PC-3 (cell line): ENCODE measurements at regions not wholly inside any gene's neighbourhood (a gene's known extent, or its start where the extent isn't known, plus 50 kb on each side); places are given as distances from the start of the nearest gene placed in this dataset.

Experiments used
- ATAC-seq: fragments of 200-7000 bp; cut with Tn5 transposase; 2 replicates; pipeline ENCODE4 v1.9.1; 2020; ENCODE audit warnings: mild to moderate bottlenecking, moderate library complexity
- BruUV-seq: library from RNA; stranded (reverse); fragments of 400-500 nt; replicated peaks from 2 replicates; lab custom pipeline; 2021; lab: Mats Ljungman, UMichigan
- CTCF ChIA-PET: fragments of 300-600 bp; sonication (Branson Sonifier 250); formaldehyde crosslinking; loops from one replicate; lab custom pipeline; 2022; ENCODE audit warnings: antibody characterized with exemption; lab: Charles Lee
- POLR2A ChIA-PET: fragments of 300-600 bp; sonication (Branson Sonifier 250); formaldehyde crosslinking; loops from one replicate; lab custom pipeline; 2022; ENCODE audit warnings: antibody characterized with exemption; ENCODE audit not compliant: unreplicated experiment; lab: Charles Lee
- DNase-seq: peaks from one replicate; pipeline ENCODE4 v3.0.0-alpha.2; 2015
- H2AFZ ChIP-seq: fragments of 300-600 bp; sonication (generic); 2 replicates; pipeline ENCODE4 v1.6.0; 2016; ENCODE audit warnings: antibody characterized with exemption, low read length
- H3F3A ChIP-seq: fragments of 300-600 bp; sonication (generic); one replicate; pipeline ENCODE4 v1.6.0; 2017; ENCODE audit warnings: antibody characterized with exemption, low read length, control low read depth, mild to moderate bottlenecking; ENCODE audit not compliant: unreplicated experiment
- H3K27ac ChIP-seq: fragments of 300-600 bp; sonication (generic); 2 replicates; pipeline ENCODE4 v1.5.1; 2016; ENCODE audit warnings: mild to moderate bottlenecking, low read length
- H3K27me3 ChIP-seq: fragments of 300-600 bp; sonication (generic); 2 replicates; pipeline ENCODE4 v1.6.1; 2016; ENCODE audit warnings: low read length, mixed read lengths
- H3K36me3 ChIP-seq: fragments of 300-600 bp; sonication (generic); 2 replicates; pipeline ENCODE4 v1.6.1; 2016; ENCODE audit warnings: low read depth, mixed run types, low read length, mixed read lengths
- H3K4me1 ChIP-seq: fragments of 300-600 bp; sonication (generic); 2 replicates; pipeline ENCODE4 v1.5.1; 2016; ENCODE audit warnings: low read length; ENCODE audit not compliant: insufficient read depth
- H3K4me2 ChIP-seq: fragments of 300-600 bp; sonication (generic); 2 replicates; pipeline ENCODE4 v1.6.0; 2016; ENCODE audit warnings: low read length
- H3K4me3 ChIP-seq: fragments of 300-600 bp; sonication (generic); 2 replicates; pipeline ENCODE4 v1.5.1; 2016; ENCODE audit warnings: mild to moderate bottlenecking, low read length, mixed read lengths
- H3K79me2 ChIP-seq: fragments of 300-600 bp; sonication (generic); 2 replicates; pipeline ENCODE4 v1.6.1; 2017; ENCODE audit warnings: low read length, mixed read lengths
- H3K9ac ChIP-seq: fragments of 300-600 bp; sonication (generic); 2 replicates; pipeline ENCODE4 v1.6.0; 2016; ENCODE audit warnings: mild to moderate bottlenecking, low read length
- H3K9me2 ChIP-seq: fragments of 300-600 bp; sonication (generic); replicated peaks from 2 replicates; pipeline ENCODE4 v1.6.1; 2016; ENCODE audit warnings: mixed run types, low read length, mixed read lengths
- H3K9me3 ChIP-seq: fragments of 300-600 bp; sonication (generic); 2 replicates; pipeline ENCODE4 v1.6.1; 2016; ENCODE audit warnings: low read length, mixed read lengths
- H4K20me1 ChIP-seq: fragments of 300-600 bp; sonication (generic); 2 replicates; pipeline ENCODE4 v1.6.1; 2016; ENCODE audit warnings: low read length, mixed read lengths
- CTCF ChIP-seq: fragments of 300-600 bp; sonication (generic); conservative IDR thresholded peaks from 2 replicates; pipeline ENCODE4 v1.5.1; 2017; ENCODE audit warnings: antibody characterized with exemption, low read depth, mild to moderate bottlenecking, low read length
- EZH2 ChIP-seq: fragments of 300-600 bp; sonication (generic); IDR thresholded peaks from one replicate; pipeline ENCODE4 v1.6.1; 2017; ENCODE audit warnings: antibody characterized with exemption, mild to moderate bottlenecking, low read length; ENCODE audit not compliant: unreplicated experiment
- EZH2phosphoT487 ChIP-seq: fragments of 300-600 bp; sonication (generic); IDR thresholded peaks from 2 replicates; pipeline ENCODE4 v1.6.1; 2018; ENCODE audit warnings: mild to moderate bottlenecking, antibody characterized with exemption, low read length, borderline replicate concordance
- intact Hi-C: fragments of 100-400 bp; cut with micrococcal nuclease; formaldehyde crosslinking; loops from 2 replicates; pipeline ENCODE4 v1.9.0; 2023

DNA sequence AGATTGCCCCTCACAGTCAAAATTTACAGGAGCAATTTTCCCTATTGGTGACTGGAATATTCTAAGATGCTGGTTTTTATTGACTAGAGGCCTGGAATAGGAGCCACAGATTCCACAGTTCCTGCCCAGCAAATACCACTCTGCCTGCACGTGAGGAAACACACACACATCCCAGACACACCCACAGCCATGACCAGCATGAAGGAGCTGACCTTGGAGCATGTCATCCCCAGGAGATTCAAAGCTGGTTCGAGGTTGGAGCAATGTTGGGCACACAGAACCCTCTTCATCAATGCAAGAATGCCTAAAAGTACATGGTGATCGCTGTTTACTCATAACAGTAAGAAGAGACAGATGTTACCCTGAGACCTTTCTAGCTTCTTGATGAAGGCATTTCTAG, 244.6 kb upstream of the FOXQ1 start:
- ChIA-PET POLR2A (no interaction called here), CTCF (no interaction called here)
- Histone ChIP-seq H3F3A (no peaks in the 10 kb centered on the region), H3K4me1 (no peaks in the 10 kb centered on the region), H3K27ac (no peak overlapping the region), H3K9me3 (no peaks in the 10 kb centered on the region), H3K9me2 (no peaks in the 10 kb centered on the region), H3K27me3 (peaks cover 95% of the 10 kb centered on the region), H3K36me3 (no peaks in the 10 kb centered on the region), H4K20me1 (no peaks in the 10 kb centered on the region), H3K4me2 (no peak overlapping the region), H3K9ac (no peak overlapping the region), H3K79me2 (no peaks in the 10 kb centered on the region), H3K4me3 (no peak overlapping the region), H2AFZ (no peak overlapping the region)
- BruUV-seq = no TSS peak
- ATAC-seq = no peak
- intact Hi-C loops = no loop called here
- TF ChIP-seq EZH2phosphoT487 (no peak), CTCF (no peak), EZH2 (no peak)
- DNase-seq = no peak

GRCh38 chr6:1066449-1067090, 245.3 kb upstream of the FOXQ1 start:
- BruUV-seq = no TSS peak
- DNase-seq = no peak
- Histone ChIP-seq H3K9ac (no peak overlapping the region), H3K4me3 (no peak overlapping the region), H3K4me2 (no peak overlapping the region), H3K9me2 (no peaks in the 10 kb centered on the region), H3K9me3 (no peaks in the 10 kb centered on the region), H4K20me1 (no peaks in the 10 kb centered on the region), H3K27ac (no peak overlapping the region), H2AFZ (no peak overlapping the region), H3F3A (no peaks in the 10 kb centered on the region), H3K36me3 (no peaks in the 10 kb centered on the region), H3K27me3 (peaks cover 95% of the 10 kb centered on the region), H3K4me1 (no peaks in the 10 kb centered on the region), H3K79me2 (no peaks in the 10 kb centered on the region)
- intact Hi-C loops = no loop called here
- TF ChIP-seq EZH2 (no peak), EZH2phosphoT487 (no peak), CTCF (no peak)
- CTCF ChIA-PET = no interaction called here
- POLR2A ChIA-PET = no interaction called here
- ATAC-seq = no peak

DNA sequence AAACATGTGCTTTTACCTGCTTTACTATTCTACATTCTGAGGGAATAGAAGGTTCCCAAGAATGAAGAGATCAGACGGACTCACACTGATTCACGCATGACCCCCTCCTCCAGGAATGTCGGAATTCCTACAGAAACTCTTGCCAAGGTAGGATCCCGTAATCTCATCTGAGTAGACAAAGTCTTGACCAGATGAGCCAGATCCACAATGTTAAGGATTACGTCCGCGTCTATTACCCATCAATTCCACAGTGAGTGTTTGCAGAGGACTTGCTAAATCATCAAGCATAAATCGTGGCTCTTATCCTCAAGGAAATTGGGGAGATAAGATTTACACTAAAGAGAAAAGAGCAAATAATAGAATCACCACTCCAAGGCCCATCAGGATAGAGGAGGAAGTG, 245.9 kb upstream of the FOXQ1 start:
- Histone ChIP-seq H3K9me2 (no peaks in the 10 kb centered on the region), H3K4me1 (no peaks in the 10 kb centered on the region), H3K27ac (no peak overlapping the region), H3K9me3 (no peaks in the 10 kb centered on the region), H3K27me3 (peaks cover 96% of the 10 kb centered on the region), H3K9ac (no peak overlapping the region), H3K4me2 (no peak overlapping the region), H3K4me3 (no peak overlapping the region), H4K20me1 (no peaks in the 10 kb centered on the region), H2AFZ (no peak overlapping the region), H3K79me2 (no peaks in the 10 kb centered on the region), H3F3A (no peaks in the 10 kb centered on the region), H3K36me3 (no peaks in the 10 kb centered on the region)
- CTCF ChIA-PET = no interaction called here
- POLR2A ChIA-PET = no interaction called here
- TF ChIP-seq EZH2phosphoT487 (no peak), EZH2 (no peak), CTCF (no peak)
- DNase-seq = no peak
- no peak for ATAC-seq
- no TSS peak for BruUV-seq
- intact Hi-C loops = no loop called here
